H1 (cell line): ENCODE measurements at regions not wholly inside any gene's neighbourhood (a gene's known extent, or its start where the extent isn't known, plus 50 kb on each side); places are given as distances from the start of the nearest gene placed in this dataset.

Source experiments
- CTCF ChIA-PET: fragments of 300-600 bp; sonication (Branson Sonifier 250); formaldehyde crosslinking; loops from one replicate; lab custom pipeline; 2021; ENCODE audit not compliant: partially characterized antibody; lab: Charles Lee
- POLR2A ChIA-PET: fragments of 300-600 bp; sonication (Branson Sonifier 250); formaldehyde crosslinking; loops from one replicate; lab custom pipeline; 2021; ENCODE audit warnings: inconsistent platforms; ENCODE audit not compliant: partially characterized antibody; lab: Charles Lee
- DNase-seq, 2 experiments: peaks; one replicate each; pipeline versions ENCODE4 v3.0.0 to v3.0.0-alpha.2; 2010 to 2022; ENCODE audit warnings: low spot score in 2 of 2, low read depth in 1 of 2, mixed read lengths in 1 of 2
- FAIRE-seq: peaks from 2 replicates; lab custom pipeline; 2011; peaks lifted over from hg19 to GRCh38; lab: Jason Lieb, UNC
- H2AFZ ChIP-seq: 2 replicates; pipeline ENCODE4 v1.8.1; 2012; ENCODE audit warnings: low read length, inconsistent platforms
- H2AK5ac ChIP-seq: 2 replicates; pipeline ENCODE4 v1.6.1; 2013; ENCODE audit warnings: low read depth, low read length
- H2BK120ac ChIP-seq: replicated peaks from 2 replicates; pipeline ENCODE3; 2013; ENCODE audit warnings: low read depth, low read length, inconsistent platforms
- H2BK12ac ChIP-seq: 2 replicates; pipeline ENCODE4 v1.6.1; 2013; ENCODE audit warnings: low read depth, low read length
- H2BK15ac ChIP-seq: 2 replicates; pipeline ENCODE4 v1.6.1; 2013; ENCODE audit warnings: low read length
- H2BK20ac ChIP-seq: 2 replicates; pipeline ENCODE4 v1.6.1; 2013; ENCODE audit warnings: low read length
- H2BK5ac ChIP-seq: 2 replicates; pipeline ENCODE4 v1.6.1; 2013; ENCODE audit warnings: low read depth, low read length
- H3K14ac ChIP-seq: 2 replicates; pipeline ENCODE4 v1.6.1; 2013; ENCODE audit warnings: inconsistent platforms; ENCODE audit not compliant: insufficient read length
- H3K18ac ChIP-seq: 2 replicates; pipeline ENCODE4 v1.6.1; 2013; ENCODE audit warnings: low read length; ENCODE audit errors: extremely low read depth
- H3K23ac ChIP-seq: 2 replicates; pipeline ENCODE4 v1.6.1; 2013; ENCODE audit warnings: inconsistent platforms; ENCODE audit not compliant: insufficient read length
- H3K23me2 ChIP-seq: 2 replicates; pipeline ENCODE4 v1.6.1; 2013; ENCODE audit warnings: low read depth, low read length
- H3K27ac ChIP-seq: 2 replicates; pipeline ENCODE4 v1.6.1; 2011; ENCODE audit warnings: low read depth, low read length, inconsistent platforms
- H3K27me3 ChIP-seq, 4 experiments: replicated peaks in 1 of 4; 1 replicate in 1 of 4; 2 replicates in 3 of 4; pipeline versions ENCODE4 v1.6.1 to v1.8.1; 2011 to 2013; ENCODE audit warnings: low read length in 3 of 4, mild to moderate bottlenecking in 3 of 4, inconsistent platforms in 2 of 4, mixed read lengths in 2 of 4, moderate library complexity in 1 of 4; ENCODE audit not compliant: control insufficient read depth in 3 of 4, insufficient read depth in 3 of 4; ENCODE audit errors: extremely low read depth in 1 of 4
- H3K36me3 ChIP-seq, 4 experiments: 2 replicates each; pipeline versions ENCODE4 v1.6.1 to v1.8.1; 2011 to 2013; ENCODE audit warnings: mild to moderate bottlenecking in 4 of 4, low read length in 3 of 4, moderate library complexity in 2 of 4, control low read depth in 1 of 4, inconsistent platforms in 1 of 4; ENCODE audit not compliant: insufficient read depth in 4 of 4, control insufficient read depth in 2 of 4
- H3K4ac ChIP-seq: replicated peaks from 2 replicates; pipeline ENCODE3; 2013; ENCODE audit warnings: low read length, low read depth, mixed read lengths, inconsistent platforms; ENCODE audit not compliant: insufficient read length
- H3K4me1 ChIP-seq, 4 experiments: replicated peaks in 1 of 4; 1 replicate in 1 of 4; 2 replicates in 3 of 4; pipeline versions ENCODE4 v1.6.1 to v1.8.1; 2011 to 2013; ENCODE audit warnings: low read length in 3 of 4, inconsistent platforms in 2 of 4, mixed read lengths in 1 of 4; ENCODE audit not compliant: insufficient read depth in 4 of 4, control insufficient read depth in 3 of 4
- H3K4me2 ChIP-seq, 2 experiments: 2 replicates each; pipeline versions ENCODE4 v1.6.1 to v1.8.1; 2011 to 2013; ENCODE audit warnings: low read depth in 2 of 2, low read length in 2 of 2, control low read depth in 1 of 2, inconsistent platforms in 1 of 2, mild to moderate bottlenecking in 1 of 2; ENCODE audit not compliant: insufficient read depth in 1 of 2
- H3K4me3 ChIP-seq, 4 experiments: fragments of 200-600, 300-600 bp in 1 of 4; sonication (generic), shearing (Covaris generic), sonication (Bioruptor Twin) in 1 of 4; 2 replicates each; pipeline versions ENCODE4 v1.5.1 to v1.8.1; 2011 to 2016; ENCODE audit warnings: low read length in 4 of 4, low read depth in 3 of 4, control low read depth in 2 of 4, inconsistent platforms in 2 of 4, mild to moderate bottlenecking in 2 of 4, mixed read lengths in 1 of 4, moderate library complexity in 1 of 4; ENCODE audit not compliant: insufficient read depth in 2 of 4; ENCODE audit errors: extremely low read depth in 1 of 4
- H3K56ac ChIP-seq: replicated peaks from 2 replicates; pipeline ENCODE3; 2013; ENCODE audit warnings: low read depth, mild to moderate bottlenecking, mixed read lengths, low read length, inconsistent platforms; ENCODE audit not compliant: insufficient read length
- H3K79me1 ChIP-seq: 2 replicates; pipeline ENCODE4 v1.6.1; 2013; ENCODE audit warnings: low read depth, low read length, control low read depth
- H3K79me2 ChIP-seq, 2 experiments: 2 replicates each; pipeline versions ENCODE4 v1.6.1 to v1.8.1; 2012 to 2013; ENCODE audit warnings: low read length in 2 of 2, mild to moderate bottlenecking in 2 of 2, inconsistent platforms in 1 of 2; ENCODE audit not compliant: insufficient read depth in 2 of 2, control insufficient read depth in 1 of 2
- H3K9ac ChIP-seq, 4 experiments: replicated peaks in 1 of 4; 1 replicate in 1 of 4; 2 replicates in 3 of 4; pipeline versions ENCODE4 v1.6.1 to v1.8.1; 2011 to 2013; ENCODE audit warnings: low read depth in 3 of 4, low read length in 3 of 4, control low read depth in 2 of 4, mild to moderate bottlenecking in 2 of 4, moderate library complexity in 2 of 4, inconsistent platforms in 1 of 4; ENCODE audit errors: extremely low read depth in 1 of 4
- H3K9me3 ChIP-seq, 2 experiments: 2 replicates each; pipeline versions ENCODE4 v1.6.1 to v1.8.1; 2012 to 2013; ENCODE audit warnings: mild to moderate bottlenecking in 2 of 2, moderate library complexity in 2 of 2, control low read depth in 1 of 2, inconsistent platforms in 1 of 2, low read depth in 1 of 2, low read length in 1 of 2, mixed read lengths in 1 of 2; ENCODE audit not compliant: insufficient read depth in 2 of 2
- H4K20me1 ChIP-seq, 2 experiments: replicated peaks in 1 of 2; 2 replicates each; pipeline versions ENCODE3 to v1.8.1; 2011 to 2013; ENCODE audit warnings: inconsistent platforms in 2 of 2, low read length in 2 of 2, mild to moderate bottlenecking in 1 of 2; ENCODE audit not compliant: insufficient read depth in 2 of 2, control insufficient read depth in 1 of 2
- H4K5ac ChIP-seq: 2 replicates; pipeline ENCODE4 v1.6.1; 2013; ENCODE audit warnings: low read length, low read depth, mixed read lengths, inconsistent platforms; ENCODE audit not compliant: insufficient read length
- H4K8ac ChIP-seq: 2 replicates; pipeline ENCODE4 v1.8.0; 2013; ENCODE audit warnings: mild to moderate bottlenecking, moderate library complexity, low read length, inconsistent platforms; ENCODE audit not compliant: insufficient read depth; ENCODE audit errors: extremely low read depth
- H4K91ac ChIP-seq: replicated peaks from 2 replicates; pipeline ENCODE3; 2013; ENCODE audit warnings: low read length, mixed read lengths, inconsistent platforms; ENCODE audit not compliant: insufficient read length
- BRCA1 ChIP-seq: IDR thresholded peaks from 2 replicates; pipeline ENCODE4 v1.6.1; 2012; ENCODE audit warnings: low read depth, low read length, improper control_type of control experiment
- CHD1 ChIP-seq: IDR thresholded peaks from 2 replicates; pipeline ENCODE4 v1.6.1; 2012; ENCODE audit warnings: low read depth, low read length, improper control_type of control experiment
- HDAC6 ChIP-seq: IDR thresholded peaks from one replicate; pipeline ENCODE4 v1.7.1; 2012; ENCODE audit warnings: low read depth, mild to moderate bottlenecking, inconsistent platforms, low read length, moderate library complexity
- NANOG ChIP-seq: IDR thresholded peaks from 2 replicates; pipeline ENCODE4 v1.6.1; 2011; ENCODE audit warnings: low read length, low read depth, mild to moderate bottlenecking, inconsistent platforms; ENCODE audit not compliant: insufficient read depth, poor library complexity, severe bottlenecking
- PHF8 ChIP-seq: fragments of 200-600 bp; sonication (generic); conservative IDR thresholded peaks from 2 replicates; pipeline ENCODE4 v1.7.1; 2012; ENCODE audit warnings: low read depth, mild to moderate bottlenecking, inconsistent platforms, low read length, moderate library complexity
- TAF1 ChIP-seq: IDR thresholded peaks from 2 replicates; pipeline ENCODE4 v1.6.1; 2011; ENCODE audit warnings: mild to moderate bottlenecking, low read depth, low read length
- TBP ChIP-seq: IDR thresholded peaks from 2 replicates; pipeline ENCODE4 v1.6.1; 2011; ENCODE audit warnings: low read depth, low read length, improper control_type of control experiment
- WGBS, 2 experiments: shearing (Covaris generic) in 1 of 2; methylation state at CpG; one replicate each; pipeline versions ENCODE4 v1.1.6 to v1.1.7; 2013 to 2015; ENCODE audit warnings: low lambda C conversion rate in 2 of 2, mixed read lengths in 2 of 2, inconsistent platforms in 1 of 2, low coverage in 1 of 2, missing lambda C conversion rate in 1 of 2; ENCODE audit not compliant: insufficient replicate concordance in 2 of 2, insufficient coverage in 1 of 2, insufficient read length in 1 of 2; ENCODE audit errors: extremely low coverage in 1 of 2, missing lambda C conversion rate in 1 of 2; 5-methylcytosine and 5-hydroxymethylcytosine counted together

DNA sequence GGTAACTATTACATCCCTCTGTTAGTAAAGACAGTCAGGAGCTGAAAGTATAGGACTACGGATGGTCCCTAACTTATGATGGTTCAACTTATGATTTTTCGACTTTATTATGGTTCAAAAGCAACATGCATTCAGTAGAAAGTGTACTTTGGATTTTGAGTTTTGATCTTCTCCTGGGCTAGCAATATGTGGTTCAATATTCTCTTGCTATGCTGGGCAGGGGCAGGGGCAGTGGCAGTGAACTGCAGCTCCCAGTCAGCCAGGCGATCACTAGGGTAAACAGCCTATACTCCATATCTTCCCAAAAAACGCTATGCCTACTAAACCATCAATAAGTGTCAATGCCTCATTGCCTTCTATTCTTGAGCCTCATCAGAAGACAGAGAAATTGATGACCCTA is 292.7 kb downstream of the EMP1 start:
- no peak overlapping the region for H3K4me3 ChIP-seq
- no peak overlapping the region for H4K5ac ChIP-seq
- H2BK20ac ChIP-seq = no peak overlapping the region
- no peak overlapping the region for H2AFZ ChIP-seq
- H3K27me3 ChIP-seq = no peaks in the 10 kb centered on the region
- DNase-seq = no peak
- H3K9me3 ChIP-seq = no peaks in the 10 kb centered on the region
- H3K4me1 ChIP-seq = no peaks in the 10 kb centered on the region
- TF ChIP-seq HDAC6 (no peak), TBP (no peak), CHD1 (no peak), PHF8 (no peak), NANOG (no peak), TAF1 (no peak), BRCA1 (no peak)
- TF ChIP-seq, all 59 proteins: peak for 0
- Histone ChIP-seq H2BK120ac (no peak overlapping the region), H3K79me2 (no peaks in the 10 kb centered on the region), H2BK15ac (no peak overlapping the region), H3K4me2 (no peak overlapping the region), H4K91ac (no peak overlapping the region), H4K8ac (no peak overlapping the region), H4K20me1 (no peaks in the 10 kb centered on the region), H3K18ac (no peak overlapping the region), H3K56ac (no peak overlapping the region), H3K27ac (no peak overlapping the region), H2BK12ac (no peak overlapping the region), H3K23ac (no peak overlapping the region), H2BK5ac (no peak overlapping the region), H3K9ac (no peak overlapping the region), H3K14ac (no peak overlapping the region), H3K79me1 (no peaks in the 10 kb centered on the region), H3K4ac (no peak overlapping the region), H3K36me3 (no peaks in the 10 kb centered on the region), H2AK5ac (no peak overlapping the region), H3K23me2 (no peaks in the 10 kb centered on the region)
- WGBS, 2 experiments = 90% methylated on average over 4 of the region's 4 CpGs; no CpG with 5 or more reads in 1 of the 2 experiments
- POLR2A ChIA-PET = no interaction called here
- CTCF ChIA-PET = no interaction called here
- FAIRE-seq = no peak
